ENCODE measurements at regions not wholly inside any gene's neighbourhood (a gene's known extent, or its start where the extent isn't known, plus 50 kb on each side); places are given as distances from the start of the nearest gene placed in this dataset. TPM values are rescaled to one million over a fixed set of nuclear protein-coding genes. Genes with fewer than 3 reads are reported as not detected.

- no peak for DNase-seq (ENCODE audit: missing footprints)
- intact Hi-C loops (cut with DNase I) = no loop called here
- no peak for ATAC-seq
Observed at GRCh38 chr6:155517294-155517693, 61.7 kb upstream of the NOX3 start.

GRCh38 chr6:155510879-155511278, 55.2 kb upstream of the NOX3 start:
- ATAC-seq (no peak), DNase-seq (ENCODE audit: missing footprints) (no peak)
- intact Hi-C loops (cut with DNase I) = no loop called here

GRCh38 chr6:155509743-155510475, 54.3 kb upstream of the NOX3 start:
- intact Hi-C loops (cut with DNase I) = no loop called here
- no peak for ATAC-seq
- DNase-seq (ENCODE audit: missing footprints) = no peak

- ATAC-seq (no peak), DNase-seq (ENCODE audit: missing footprints) (no peak)
- intact Hi-C loops (cut with DNase I) = no loop called here
Observed at GRCh38 chr6:155505608-155505989, 50.0 kb upstream of the NOX3 start.

Small RNA genes in the stretch of these regions (microRNA-seq; reads per million reads assigned to microRNA genes)
- gene MIR1202 = not detected

Measured in Right ventricle myocardium inferior (tissue), 1 donor.